Pancreas (tissue), 10 donors: ENCODE measurements at regions not wholly inside any gene's neighbourhood (a gene's known extent, or its start where the extent isn't known, plus 50 kb on each side); places are given as distances from the start of the nearest gene placed in this dataset.

Experiments used
- ATAC-seq, 4 donors: fragments of 200-7000 bp; cut with Tn5 transposase; one replicate each; pipeline versions ENCODE4 v1.8.0 to v1.9.1; 2020; ENCODE audit warnings: mild to moderate bottlenecking in 4 of 4, moderate library complexity in 4 of 4
- DNase-seq, 6 donors: peaks; one replicate each; pipeline ENCODE4 v3.0.0-alpha.2; 2020
- FAIRE-seq: peaks from 2 replicates; lab custom pipeline; 2012; peaks lifted over from hg19 to GRCh38; lab: Jason Lieb, UNC
- H3K27ac ChIP-seq, 4 donors: fragments of 200-600 bp; sonication (generic); 1 replicate in 3 of 4; 2 replicates in 1 of 4; pipeline versions ENCODE4 v1.5.0 to v1.8.0; 2020
- H3K27me3 ChIP-seq, 4 donors: fragments of 200-600 bp; one replicate each; pipeline ENCODE4 v1.8.0; 2021
- H3K36me3 ChIP-seq, 3 donors: fragments of 200-600 bp; sonication (generic) in 1 of 3; one replicate each; pipeline versions ENCODE4 v1.5.0 to v1.8.0; 2020 to 2021
- H3K4me1 ChIP-seq, 3 donors: fragments of 200-600 bp; one replicate each; pipeline ENCODE4 v1.8.0; 2021
- H3K4me3 ChIP-seq, 4 donors: fragments of 200-600 bp; sonication (generic) in 2 of 4; one replicate each; pipeline versions ENCODE4 v1.5.0 to v1.8.0; 2020 to 2021
- H3K9me3 ChIP-seq, 4 donors: fragments of 200-600 bp; one replicate each; pipeline ENCODE4 v1.8.0; 2021
- WGBS, 2 donors: extraction: QIAGEN DNeasy Blood & Tissue Kit; methylation state at CpG; one replicate each; pipeline ENCODE4 v1.1.7; 2013; 5-methylcytosine and 5-hydroxymethylcytosine counted together
- intact Hi-C, 3 donors: fragments of 100-400 bp; cut with DNase I; formaldehyde crosslinking; loops; one replicate each; pipeline versions ENCODE4 v1.11.1 to v1.14.2; 2022
- TF ChIP-seq, protein P1 (sequence below), 4 donors: fragments of 200-600 bp; sonication (generic) in 3 of 4; IDR thresholded peaks; one replicate each; pipeline versions ENCODE4 v1.5.0 to v1.8.0; 2021; ENCODE audit warnings: antibody characterized with exemption in 4 of 4
- donor health status: healthy with polysubstance abuse.
- donor health status: DM: no; HTN: no; CAD: no; lungs with moderate emphysema.
- donor health status: DM: no; HTN: no; CAD: no.
- donor health status: control.
- donor health status: control.
- donor health status: Bipolar disorder and iron deficiency.
- donor health status: DM: yes; HTN: yes; CAD: no.
- donor health status: DM: no; HTN: no; CAD: no.
- donor health status: DM: no; HTN: no; CAD: no.
- donor health status: DM: yes; HTN: yes; CAD: no.

DNA sequence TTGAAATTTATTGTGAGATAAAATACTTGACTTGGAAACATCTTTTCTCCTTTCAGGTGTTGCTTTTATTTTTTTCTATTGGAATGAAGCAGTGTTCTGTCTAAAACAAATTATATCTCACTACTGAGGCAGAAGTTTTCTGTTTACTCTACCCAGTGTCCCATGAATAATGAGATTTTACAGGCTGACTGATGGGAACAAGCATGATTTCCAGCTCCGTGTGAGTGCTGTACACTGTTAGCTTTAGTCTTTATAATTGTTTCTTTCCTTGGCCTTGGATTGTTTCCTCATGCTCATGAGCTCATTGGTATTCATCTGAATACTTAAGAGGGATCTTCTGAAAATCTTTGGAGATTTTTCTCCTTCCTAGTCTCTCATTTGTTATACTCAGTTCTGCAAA is 2049.5 kb upstream of the PRR20A start:
- no peak overlapping the region for H3K27ac ChIP-seq
- no peak for ATAC-seq

DNA sequence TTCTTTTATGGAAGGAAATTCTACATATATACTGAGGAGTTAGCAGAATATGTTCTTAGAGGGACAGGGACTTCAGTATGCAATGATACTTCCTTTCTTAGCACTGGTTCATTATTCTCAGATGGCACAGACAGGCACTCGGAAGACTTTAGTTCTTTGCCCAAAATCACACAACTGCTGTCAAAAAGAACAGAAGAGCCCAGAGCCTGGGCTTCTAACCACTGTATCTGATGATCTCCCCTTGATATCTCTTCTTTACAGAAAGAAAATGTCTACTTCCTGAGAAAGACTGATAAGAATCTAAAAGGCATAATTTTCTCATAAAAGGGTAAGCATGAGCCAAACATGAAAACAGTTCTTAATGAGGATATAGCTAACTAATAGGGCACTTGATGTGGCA is 2034.2 kb upstream of the PRR20A start:
- H3K4me3 ChIP-seq = no peak overlapping the region
- no peak overlapping the region for H3K27ac ChIP-seq
- no peaks in the 10 kb centered on the region for H3K36me3 ChIP-seq
- 52 to 79% methylated on average over 1 of the region's 1 CpG for WGBS, 2 donors
- H3K27me3 ChIP-seq = no peaks in the 10 kb centered on the region
- DNase-seq (no peak), FAIRE-seq (no peak), ATAC-seq (no peak)
- H3K4me1 ChIP-seq = no peaks in the 10 kb centered on the region
- TF ChIP-seq, protein P1, sequence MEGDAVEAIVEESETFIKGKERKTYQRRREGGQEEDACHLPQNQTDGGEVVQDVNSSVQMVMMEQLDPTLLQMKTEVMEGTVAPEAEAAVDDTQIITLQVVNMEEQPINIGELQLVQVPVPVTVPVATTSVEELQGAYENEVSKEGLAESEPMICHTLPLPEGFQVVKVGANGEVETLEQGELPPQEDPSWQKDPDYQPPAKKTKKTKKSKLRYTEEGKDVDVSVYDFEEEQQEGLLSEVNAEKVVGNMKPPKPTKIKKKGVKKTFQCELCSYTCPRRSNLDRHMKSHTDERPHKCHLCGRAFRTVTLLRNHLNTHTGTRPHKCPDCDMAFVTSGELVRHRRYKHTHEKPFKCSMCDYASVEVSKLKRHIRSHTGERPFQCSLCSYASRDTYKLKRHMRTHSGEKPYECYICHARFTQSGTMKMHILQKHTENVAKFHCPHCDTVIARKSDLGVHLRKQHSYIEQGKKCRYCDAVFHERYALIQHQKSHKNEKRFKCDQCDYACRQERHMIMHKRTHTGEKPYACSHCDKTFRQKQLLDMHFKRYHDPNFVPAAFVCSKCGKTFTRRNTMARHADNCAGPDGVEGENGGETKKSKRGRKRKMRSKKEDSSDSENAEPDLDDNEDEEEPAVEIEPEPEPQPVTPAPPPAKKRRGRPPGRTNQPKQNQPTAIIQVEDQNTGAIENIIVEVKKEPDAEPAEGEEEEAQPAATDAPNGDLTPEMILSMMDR (IDR thresholded peaks at IDR 0.05) = no peak
- intact Hi-C loops = no loop called here
- H3K9me3 ChIP-seq = no peaks in the 10 kb centered on the region

More for the DNA sequence above, 2049.5 kb upstream of the PRR20A start:
- 19 to 37% methylated on average over 1 of the region's 1 CpG for WGBS, 2 donors
- Histone ChIP-seq H3K36me3 (no peaks in the 10 kb centered on the region), H3K9me3 (no peaks in the 10 kb centered on the region), H3K4me1 (no peaks in the 10 kb centered on the region), H3K27me3 (no peaks in the 10 kb centered on the region), H3K4me3 (no peak overlapping the region)
- DNase-seq = no peak
- no peak for FAIRE-seq
- TF ChIP-seq, protein P1 (IDR thresholded peaks at IDR 0.05) = no peak
- intact Hi-C loops = no loop called here

DNA sequence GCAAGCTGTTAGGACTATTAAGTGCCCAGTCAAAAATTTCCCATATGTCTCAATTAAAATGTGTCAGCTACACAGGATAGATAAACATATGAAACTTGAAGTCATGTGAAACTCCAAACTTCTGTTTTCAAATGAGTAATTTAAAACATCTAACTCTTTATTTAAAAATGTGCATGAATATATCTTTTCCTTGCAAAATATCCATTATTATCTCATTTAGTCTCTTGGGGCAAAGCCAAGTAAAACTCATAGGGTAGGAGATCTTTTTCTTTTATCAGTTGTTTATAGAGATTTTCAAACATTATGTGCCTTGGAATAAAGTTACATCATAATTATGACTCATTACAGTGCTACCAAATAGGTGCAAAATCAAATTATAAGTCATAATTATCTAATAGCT is 2020.1 kb upstream of the PRR20A start:
- ATAC-seq (no peak), FAIRE-seq (no peak), DNase-seq (no peak)
- no peaks in the 10 kb centered on the region for H3K27me3 ChIP-seq
- no peak overlapping the region for H3K27ac ChIP-seq
- TF ChIP-seq, protein P1 (IDR thresholded peaks at IDR 0.05) = no peak
- intact Hi-C loops = no loop called here
- H3K4me1 ChIP-seq = no peaks in the 10 kb centered on the region
- no peaks in the 10 kb centered on the region for H3K9me3 ChIP-seq
- H3K36me3 ChIP-seq = no peaks in the 10 kb centered on the region
- H3K4me3 ChIP-seq = no peak overlapping the region

DNA sequence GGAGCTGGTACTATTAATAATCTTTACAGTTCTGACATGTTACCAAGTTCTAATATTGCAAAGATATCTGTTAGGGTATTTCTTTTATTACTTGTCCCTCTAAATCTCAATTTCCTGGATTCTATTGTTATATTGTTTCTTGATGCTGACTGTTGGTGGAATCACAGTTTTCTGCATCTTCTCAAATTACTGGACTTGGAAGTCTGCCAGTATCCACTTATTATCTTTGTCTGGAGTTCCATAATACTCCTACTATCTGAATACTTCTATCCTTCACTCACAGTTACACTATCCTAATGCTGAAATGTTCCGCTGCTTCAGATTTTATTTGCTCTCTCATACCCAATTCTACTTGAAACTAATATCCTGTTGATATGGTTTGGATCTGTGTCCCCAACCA is 1985.7 kb upstream of the PRR20A start:
- DNase-seq = no peak
- Histone ChIP-seq H3K4me1 (no peaks in the 10 kb centered on the region), H3K27ac (no peak overlapping the region), H3K36me3 (no peaks in the 10 kb centered on the region), H3K9me3 (no peaks in the 10 kb centered on the region), H3K4me3 (no peak overlapping the region), H3K27me3 (no peaks in the 10 kb centered on the region)
- ATAC-seq = no peak
- TF ChIP-seq, protein P1 (IDR thresholded peaks at IDR 0.05) = no peak
- intact Hi-C loops = no loop called here
- 84 to 100% methylated on average over 1 of the region's 1 CpG for WGBS, 2 donors
- no peak for FAIRE-seq

DNA sequence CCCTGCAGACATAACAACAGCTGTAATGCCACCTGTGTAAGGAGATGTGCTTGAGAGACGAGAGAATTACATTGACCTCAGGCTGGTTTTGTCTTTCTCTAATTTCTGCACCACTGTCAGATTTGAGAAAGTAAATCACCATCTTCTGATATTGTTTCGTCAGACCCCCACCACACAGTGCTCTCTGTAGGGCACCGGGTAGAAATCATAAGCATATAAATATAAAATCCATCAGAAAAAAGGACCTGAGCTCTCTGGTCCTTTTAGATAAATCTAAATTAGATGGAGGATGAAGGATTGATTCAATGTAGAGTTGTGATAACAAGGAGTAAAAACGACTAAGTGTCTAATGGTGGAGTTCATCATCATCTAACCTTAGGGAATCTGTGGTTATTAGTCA is 1981.0 kb upstream of the PRR20A start:
- intact Hi-C loops = no loop called here
- Histone ChIP-seq H3K4me1 (no peaks in the 10 kb centered on the region), H3K27ac (no peak overlapping the region), H3K36me3 (no peaks in the 10 kb centered on the region), H3K4me3 (no peak overlapping the region), H3K27me3 (no peaks in the 10 kb centered on the region), H3K9me3 (no peaks in the 10 kb centered on the region)
- ATAC-seq (no peak), DNase-seq (no peak), FAIRE-seq (no peak)
- TF ChIP-seq, protein P1 (IDR thresholded peaks at IDR 0.05) = no peak
- WGBS, 2 donors = 52 to 54% methylated on average over 4 of the region's 4 CpGs
